Hematopoietic multipotent progenitor cell treated with erythropoietin and hydrocortisone succinate and interleukin-3 and kit ligand, for 15 days (in vitro differentiated cells): ENCODE measurements at regions not wholly inside any gene's neighbourhood (a gene's known extent, or its start where the extent isn't known, plus 50 kb on each side); places are given as distances from the start of the nearest gene placed in this dataset.

ENCODE experiments used
- DNase-seq: peaks from one replicate; pipeline ENCODE4 v3.0.0-alpha.2; 2015; ENCODE audit warnings: low spot score

DNA sequence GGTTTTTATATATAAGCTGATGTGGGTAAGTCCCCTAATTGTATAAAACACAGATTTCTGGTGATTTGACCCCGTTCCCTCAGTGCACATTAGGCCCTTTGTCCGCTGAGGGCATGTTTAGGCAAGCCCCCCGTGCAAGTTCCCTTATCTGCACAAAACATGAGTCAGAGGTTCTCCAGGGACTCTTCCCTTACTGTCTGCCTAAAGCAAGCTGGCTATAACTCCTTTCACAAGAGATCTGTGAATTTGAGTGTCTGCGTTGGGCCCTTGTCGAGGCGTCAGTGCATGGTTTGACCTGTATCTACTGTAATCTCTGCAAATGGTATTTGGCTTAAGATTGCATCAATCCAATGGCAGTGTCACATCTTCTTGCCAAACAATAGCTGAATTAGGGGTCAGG is 712.8 kb downstream of the CDH8 start:
- DNase-seq, result no peak

DNA sequence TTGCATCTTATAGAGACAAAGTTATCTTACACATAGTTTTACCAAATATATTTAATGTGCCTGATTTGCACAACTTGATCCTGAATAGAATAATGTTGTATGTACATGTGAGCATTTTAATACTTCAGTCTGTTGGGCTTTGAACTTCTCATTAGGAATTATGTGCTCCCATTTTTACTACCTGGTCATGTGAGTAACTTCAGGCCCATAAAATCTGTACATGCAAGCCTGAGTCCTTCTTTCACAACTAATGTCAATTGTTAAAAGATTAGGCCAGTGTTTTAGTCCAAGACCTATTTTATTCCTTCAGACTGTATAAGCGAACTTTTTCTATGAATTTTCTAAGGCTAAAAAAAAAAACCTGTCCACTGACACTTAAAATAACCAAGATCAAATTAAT is 715.4 kb downstream of the CDH8 start:
- DNase-seq, result no peak

DNA sequence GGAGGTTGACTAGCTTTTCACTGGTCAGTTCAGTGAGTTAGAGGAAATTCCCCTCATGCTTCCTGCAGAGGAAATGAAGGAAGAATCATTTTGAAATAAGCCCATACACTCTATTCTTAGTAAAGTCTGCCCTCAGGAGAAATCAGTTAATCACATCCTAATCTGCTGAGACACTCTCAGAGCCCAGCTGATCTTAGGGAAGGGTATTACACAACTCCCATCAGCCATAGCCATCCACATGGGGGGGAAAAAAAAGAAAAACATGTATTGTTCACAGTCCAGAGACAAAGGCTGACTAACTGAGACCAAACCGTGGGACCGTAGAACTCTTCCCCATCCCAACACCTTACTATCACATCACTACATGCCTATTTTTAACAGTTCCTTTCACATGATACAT is 722.3 kb downstream of the CDH8 start:
- no peak for DNase-seq

DNA sequence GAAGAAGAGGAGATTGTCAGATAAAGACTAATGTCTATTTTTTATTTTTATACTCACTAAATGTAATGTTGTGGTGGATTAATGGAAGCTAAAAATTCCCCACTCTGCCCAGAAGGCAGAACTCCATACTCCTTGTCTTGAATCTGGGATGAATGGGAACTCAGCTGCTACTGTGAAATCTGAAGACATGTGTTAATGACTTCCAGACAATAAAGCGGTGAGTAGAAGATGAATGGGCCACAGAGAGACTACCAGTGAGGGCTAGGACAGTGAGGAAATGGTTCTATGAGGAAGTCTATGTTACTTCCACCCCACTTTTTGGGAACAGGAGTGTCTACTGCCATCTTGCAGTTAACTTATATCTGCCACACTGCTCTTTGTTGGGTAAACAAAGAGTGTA is 726.9 kb downstream of the CDH8 start:
- no peak for DNase-seq

DNA sequence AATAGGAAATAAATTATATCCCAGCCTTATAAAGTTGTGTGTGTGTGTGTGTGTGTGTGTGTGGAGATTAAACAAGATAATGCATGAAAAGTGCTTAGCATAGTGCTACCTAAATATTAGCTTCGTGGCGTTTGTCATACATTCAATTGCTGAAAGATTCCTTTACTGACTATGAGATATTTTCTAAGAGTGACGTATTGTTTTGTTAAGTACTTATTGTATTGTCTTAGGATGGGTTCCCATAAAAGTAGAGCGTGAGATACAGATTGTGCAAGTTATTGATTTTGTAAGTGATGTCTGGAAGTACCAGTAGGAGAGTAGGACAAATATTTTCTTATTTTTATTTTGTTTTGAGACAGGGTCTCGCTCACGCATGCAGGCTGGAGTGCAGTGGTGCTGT is 730.0 kb downstream of the CDH8 start:
- no peak for DNase-seq

DNA sequence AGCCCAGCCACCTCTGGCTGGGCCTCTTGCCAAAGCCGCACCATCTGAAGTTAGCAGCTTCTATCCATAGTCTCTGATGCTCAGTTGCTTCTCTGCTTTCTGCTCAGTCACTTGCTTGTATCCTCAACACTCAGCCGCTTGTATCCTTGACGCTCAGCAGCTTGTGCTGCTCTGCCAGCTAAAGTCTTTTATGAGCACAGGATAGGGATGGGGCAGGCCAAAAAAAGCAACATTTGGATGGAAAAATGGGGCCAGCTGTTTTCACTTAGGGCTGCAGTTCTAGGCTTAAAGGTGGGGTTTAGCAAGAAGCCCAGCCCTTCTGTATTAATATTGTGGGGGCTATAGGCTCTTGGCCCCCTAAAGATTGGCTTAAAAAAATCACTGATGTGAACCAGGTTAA is 739.4 kb downstream of the CDH8 start:
- no peak for DNase-seq

DNA sequence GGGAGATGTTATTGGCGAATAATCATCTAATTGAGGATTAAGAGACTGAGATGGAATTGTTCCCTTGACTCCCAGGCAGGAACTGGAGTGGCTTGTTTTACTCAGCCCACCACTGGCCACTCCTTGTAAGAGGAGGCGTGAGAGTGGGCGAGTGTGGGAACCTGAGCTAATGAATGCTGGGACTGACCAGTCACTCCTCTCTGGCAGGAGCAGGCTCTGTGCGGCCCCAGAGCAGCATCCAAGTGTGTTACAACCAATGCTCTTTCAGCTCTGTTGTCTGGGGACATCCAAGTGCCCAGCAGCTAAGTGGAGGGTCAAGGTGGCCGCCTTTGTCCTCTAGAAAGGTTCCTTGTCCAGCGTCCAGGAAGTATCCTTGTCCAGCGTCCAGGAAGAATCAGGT is 739.9 kb downstream of the CDH8 start:
- DNase-seq, result no peak

DNA sequence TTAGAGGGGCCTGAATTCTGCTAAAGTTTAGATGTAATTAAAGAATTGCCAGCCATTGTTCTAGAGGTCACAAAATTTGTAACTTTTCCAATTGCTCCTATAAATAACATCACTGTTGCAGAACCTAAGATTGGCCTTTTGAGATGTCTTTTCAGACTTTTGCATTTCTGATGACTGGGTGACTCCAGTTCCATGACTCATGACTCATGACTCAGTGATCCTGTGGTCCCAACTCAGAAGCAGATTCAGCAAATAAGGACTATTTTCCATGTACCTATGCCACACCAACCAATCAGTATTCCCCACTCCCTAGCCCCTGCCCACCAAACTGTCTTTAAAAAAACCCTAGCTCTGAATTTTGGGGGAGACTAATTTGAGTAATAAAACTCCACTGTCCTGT is 740.9 kb downstream of the CDH8 start:
- DNase-seq, result no peak

DNA sequence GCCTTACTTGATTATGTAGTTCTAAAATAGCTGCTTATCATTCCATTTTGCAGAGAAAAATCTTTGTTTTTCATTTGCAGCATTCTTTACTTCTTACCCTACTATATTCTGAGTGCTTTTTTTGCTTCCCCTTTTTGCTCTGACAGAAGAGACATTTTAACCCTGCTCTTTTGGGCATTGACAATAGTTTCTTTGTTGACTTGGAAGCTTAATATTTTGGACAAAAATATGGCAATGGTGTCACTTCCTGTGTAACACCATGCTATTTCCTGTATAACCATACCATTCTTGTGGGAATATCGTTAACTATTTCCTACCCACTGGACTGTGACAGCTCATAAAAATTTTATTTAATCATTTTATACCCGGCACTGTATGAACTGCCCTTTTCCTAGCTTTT is 747.1 kb downstream of the CDH8 start:
- DNase-seq, result no peak

DNA sequence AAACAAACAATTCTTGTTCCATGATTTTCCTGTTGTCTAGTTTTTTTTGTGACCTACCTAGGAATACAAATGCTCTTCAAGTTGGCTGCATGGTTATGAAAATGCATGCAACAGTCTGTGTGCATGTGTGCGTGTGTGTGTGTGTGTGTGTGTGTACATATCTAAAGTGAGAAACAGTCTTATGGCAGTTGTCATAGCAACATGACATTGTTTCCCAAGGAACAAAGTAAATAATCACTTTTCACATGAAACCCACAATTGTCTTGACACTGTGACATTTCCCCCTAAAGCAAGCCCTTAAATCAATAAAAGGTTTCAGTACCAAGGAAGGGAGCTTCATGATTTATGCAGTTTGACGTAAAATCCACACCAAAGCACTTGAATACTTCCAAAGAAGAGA is 758.4 kb downstream of the CDH8 start:
- no peak for DNase-seq

DNA sequence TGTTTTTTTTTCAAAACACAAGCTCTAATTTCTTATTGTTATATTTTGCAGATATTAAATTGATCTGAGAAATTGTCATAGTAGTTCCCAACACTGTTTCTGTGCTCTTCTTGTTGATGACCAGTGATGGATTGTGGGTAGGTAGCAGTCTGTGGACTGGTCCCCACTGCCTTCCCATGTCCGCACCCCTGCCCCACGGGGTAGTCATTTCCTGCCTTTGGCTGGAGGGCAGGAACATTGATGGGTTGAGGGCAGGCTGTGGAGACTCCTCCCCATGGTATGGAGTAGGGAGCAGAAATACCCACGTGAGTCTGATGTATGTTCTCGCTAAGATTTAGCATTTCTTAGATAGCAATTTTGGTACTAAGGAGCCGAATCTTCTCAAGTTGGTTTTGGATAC is 762.0 kb downstream of the CDH8 start:
- no peak for DNase-seq

DNA sequence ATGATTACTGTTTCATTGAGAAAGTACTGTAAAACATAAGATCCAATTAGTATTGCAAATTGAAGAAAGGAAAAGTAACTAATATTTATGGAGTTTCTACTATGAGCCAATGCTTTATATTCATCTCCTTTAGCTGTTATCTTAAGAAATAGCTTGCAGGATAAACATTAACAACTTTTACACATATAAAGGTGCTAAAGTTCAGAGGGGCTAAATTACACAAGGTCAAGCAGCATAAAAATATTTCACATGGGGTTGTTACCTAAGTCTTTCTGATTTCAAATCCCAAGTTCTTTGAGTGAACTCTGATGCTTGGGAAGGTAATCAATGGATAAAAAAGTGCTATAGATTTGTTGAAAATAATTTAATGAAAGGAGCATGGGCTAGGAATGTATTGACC is 765.5 kb downstream of the CDH8 start:
- no peak for DNase-seq

DNA sequence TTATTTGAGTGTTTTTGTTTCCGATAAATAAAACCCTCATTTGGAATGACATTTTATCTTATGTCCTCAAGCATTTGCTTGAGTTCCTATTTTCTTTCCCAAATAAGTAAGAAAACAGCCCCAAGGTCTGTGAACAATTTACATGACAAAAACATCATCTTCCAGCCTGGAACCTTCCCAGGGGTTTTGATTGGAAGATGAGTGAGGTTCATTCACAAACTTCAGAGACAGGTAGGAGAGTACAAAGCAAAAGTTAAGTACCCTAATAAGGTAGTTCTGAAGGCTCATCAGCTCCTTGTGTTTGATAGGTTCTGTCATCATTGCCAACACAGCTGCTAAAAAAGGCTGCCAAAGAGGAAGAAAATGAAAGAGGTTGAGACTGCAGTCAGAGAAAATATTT is 772.8 kb downstream of the CDH8 start:
- DNase-seq, result no peak

DNA sequence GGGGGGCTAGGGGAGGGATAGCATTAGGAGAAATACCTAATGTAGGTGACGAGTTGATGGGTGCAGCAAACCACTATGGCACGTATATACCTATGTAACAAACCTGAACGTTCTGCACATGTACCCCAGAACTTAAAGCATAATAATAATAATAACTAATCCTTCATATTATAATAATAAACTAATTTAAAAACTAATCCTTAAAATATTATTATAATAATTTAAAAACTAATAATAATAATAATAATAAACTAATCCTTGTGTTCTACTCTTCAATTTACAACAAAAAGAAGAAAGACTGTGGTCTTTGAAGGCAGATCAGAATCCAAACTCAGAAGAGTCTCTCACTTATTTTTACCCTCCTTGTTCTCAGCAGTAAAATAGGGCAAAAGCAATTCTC is 774.9 kb downstream of the CDH8 start:
- DNase-seq, result no peak

DNA sequence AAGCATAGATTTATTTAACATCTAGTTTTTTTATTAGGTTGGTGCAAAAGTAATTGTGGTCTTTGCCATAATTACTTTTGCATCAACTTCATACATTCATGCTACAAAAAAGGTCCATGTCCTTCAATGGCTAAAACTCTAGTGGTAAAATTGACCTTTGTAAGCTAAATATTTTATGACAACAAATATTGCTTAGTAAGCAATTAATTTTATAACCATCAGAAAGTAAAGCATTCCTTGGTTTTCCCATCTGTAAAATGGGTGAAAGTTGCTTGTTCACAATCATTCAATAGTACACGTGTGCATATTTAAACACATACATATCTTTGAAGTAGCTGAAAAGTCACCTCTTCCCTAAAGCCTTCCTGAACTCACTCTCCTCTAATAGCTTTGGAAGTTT is 789.6 kb downstream of the CDH8 start:
- no peak for DNase-seq

DNA sequence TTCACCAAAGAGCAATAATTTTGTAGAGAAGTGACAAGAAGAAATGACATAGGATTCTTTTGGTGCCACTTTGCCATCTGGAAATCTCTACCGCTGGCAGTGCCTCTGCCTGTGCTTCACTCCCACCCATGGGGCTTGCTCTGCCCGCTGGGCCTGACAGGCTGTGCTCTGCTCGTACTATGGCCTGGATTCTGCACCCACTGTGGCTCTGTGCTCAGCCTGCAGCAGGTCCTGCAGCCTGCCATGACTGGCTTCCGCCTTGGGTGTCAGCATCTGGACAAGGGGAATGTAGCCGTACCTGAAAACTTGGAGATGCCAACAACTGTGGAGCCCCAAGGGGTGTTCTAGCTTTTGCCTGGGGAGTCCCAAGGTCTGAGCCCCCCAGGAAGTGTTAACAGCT is 792.3 kb downstream of the CDH8 start:
- DNase-seq, result no peak

DNA sequence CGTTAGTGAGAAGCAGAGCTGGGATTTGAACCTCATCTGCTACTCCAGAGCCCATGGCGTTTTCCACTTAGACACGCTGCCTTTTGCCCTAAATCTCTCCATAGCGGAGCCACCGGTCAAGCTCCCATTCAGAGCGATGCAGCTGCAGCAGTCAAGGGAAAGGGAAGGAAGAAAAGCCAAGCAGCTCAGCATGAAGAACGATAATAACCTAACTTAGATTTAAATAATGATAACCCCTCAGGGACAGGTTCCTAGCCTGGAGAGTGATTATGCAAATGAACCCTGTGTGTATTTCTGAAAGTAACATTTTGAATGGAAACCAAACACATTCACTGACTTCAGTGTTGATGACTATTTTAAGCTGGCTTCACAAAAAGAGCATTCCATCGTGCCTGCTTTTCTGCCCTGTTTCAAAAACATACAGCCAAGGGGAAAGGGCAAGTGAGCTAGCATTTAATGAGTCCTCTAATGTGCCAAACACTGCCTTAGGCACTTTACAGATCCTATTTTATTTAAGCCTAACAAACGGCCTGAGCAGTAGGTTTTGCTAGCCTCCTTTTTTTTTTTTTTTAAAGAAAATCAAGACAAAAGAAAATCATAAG is 798.3 kb downstream of the CDH8 start:
- DNase-seq, result no peak

DNA sequence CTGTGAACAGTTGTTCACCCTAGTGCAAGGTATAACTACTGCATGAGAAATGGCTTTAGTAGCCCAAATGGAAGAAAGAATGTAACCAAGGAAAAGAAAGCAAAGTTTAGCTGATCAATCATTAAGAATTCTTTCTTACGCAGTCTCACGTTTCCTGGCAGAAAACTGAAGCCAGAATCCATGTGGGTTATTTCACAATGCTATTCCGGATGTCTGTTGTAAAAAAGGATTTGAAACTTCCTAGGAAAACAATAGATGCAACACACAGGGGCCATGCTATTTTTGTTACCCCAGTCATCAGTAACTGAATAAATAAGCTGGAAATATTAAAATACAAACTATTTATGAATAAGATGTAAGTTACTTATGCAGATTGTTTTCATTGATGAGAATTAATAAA is 802.5 kb downstream of the CDH8 start:
- no peak for DNase-seq

DNA sequence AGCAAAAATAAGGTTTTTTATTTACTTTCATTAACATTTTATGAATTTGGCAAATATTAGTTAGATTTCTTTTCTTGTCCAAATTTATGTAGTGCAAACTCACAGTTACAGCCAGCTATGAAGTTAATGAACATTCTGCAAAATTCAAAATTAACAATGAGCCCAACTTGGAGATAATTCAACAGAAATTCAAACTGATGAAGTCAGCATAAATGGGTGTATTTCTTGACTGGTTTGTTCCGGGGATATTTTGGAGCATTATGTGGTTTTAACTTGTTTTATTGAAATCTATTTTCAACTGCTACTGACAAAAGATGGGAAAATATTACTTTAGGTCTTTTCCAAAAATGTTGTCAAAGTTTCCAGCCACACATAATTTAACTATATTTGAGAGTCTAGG is 807.9 kb downstream of the CDH8 start:
- DNase-seq, result no peak

DNA sequence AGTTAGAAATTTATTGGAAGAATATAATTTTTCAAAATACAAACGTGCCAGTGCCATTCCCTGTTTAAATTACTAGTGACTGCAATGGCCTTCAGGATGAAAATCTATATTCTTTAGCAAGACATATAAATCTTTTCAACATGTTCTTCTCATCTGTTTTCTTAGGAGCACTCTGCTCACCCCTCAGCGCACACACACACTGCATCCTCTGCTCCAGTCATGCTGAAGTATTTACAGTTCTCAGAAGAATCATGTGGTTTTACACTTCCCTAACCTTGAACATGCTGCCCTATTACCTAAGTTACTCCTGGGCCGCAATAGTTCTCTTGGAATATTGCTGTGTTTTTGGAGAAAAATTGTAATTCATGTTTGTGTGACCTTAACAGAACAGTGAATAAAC is 820.6 kb downstream of the CDH8 start:
- DNase-seq, result no peak

DNA sequence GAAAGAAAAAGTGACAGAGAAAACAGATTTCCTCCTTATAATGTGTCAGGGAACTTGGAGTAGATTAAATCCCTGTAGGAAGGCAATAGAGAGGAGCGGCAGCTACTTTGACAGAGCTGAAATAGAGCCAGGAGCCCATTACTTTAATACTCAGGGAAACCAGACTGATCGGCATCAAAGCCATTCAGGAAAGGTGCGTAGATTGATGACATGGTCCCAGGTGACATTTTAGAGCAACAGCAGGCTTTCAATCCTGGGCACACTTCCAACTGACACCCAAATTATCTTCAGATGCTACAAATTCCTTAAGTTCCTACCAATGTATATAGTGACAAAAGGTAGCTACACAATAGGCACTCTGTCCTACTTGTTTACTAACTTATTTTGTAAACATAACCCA is 821.5 kb downstream of the CDH8 start:
- DNase-seq, result no peak

DNA sequence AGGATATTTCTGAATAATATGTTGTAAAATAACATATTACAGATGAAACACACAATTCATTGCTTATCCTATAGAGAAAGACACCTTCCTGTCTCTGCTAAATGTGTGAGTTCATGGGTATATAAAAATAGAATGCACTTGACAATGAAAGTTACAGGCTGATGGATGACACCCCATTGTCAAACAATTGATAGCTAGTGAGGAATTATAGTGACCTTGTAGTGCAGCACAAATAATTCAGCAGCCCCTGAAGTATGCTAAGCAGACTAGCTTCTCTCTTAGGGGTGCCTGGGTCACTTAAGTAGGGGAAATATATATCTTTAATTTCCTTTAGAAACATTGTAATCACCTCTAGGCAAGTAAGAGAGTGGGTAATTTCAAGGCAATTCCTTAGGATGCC is 826.2 kb downstream of the CDH8 start:
- DNase-seq, result no peak

DNA sequence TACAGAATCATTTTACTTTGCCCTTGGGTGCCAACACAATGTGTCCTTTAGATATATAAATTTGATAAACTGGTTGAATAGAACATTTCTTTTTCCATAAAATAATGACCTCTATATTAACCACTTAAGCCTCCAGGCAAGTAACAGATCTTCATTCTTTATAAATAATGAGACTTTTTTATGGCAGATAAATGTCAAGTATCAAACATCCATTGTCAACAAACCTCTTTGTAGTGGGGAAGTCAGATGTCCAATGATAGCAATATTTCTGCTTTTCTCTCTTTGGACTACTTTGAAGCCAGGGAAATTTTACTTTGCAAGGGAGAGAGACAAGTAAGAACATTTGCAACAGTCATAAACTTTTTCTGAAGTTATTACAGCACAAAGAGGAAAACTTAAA is 841.2 kb downstream of the CDH8 start:
- DNase-seq, result no peak

DNA sequence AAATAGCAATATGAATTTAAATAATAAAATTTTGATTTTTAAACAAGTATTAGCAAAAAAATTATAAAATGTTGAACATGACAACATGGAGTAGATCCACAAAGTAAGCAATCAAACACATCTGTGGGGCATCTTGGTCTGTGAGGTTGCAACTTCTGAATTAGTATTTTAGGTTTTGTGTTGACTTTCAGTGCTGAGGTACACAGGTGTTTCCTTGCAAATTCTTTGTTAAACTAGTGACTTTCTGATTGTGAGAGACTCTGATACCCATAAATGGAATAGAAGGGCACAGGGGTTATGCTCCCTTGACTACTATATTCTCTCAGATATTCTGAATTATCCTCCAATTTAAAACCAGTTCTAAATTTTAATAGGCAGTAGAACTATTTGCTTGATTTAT is 841.7 kb downstream of the CDH8 start:
- no peak for DNase-seq

DNA sequence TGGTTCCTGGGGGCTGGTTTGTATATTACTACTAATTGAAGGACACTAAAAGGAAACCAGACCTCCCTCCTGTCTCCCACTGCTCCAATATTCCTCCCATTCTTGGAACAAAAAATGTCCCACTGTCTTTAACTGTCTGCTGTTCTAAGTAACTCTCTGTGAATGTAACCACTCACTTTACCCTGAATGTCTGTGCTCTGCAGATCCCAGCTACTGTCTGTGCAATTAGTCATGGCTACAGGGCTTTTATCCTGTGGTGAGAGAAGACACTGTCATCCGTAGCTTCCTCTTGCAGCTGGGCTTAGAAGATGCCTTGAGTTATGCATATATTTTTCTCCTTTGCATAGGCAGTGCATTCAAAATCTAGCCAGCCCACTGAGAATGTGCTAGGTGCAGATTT is 853.8 kb downstream of the CDH8 start:
- DNase-seq, result no peak
